CD4-positive, alpha-beta T cell (primary cell): ENCODE measurements at regions not wholly inside any gene's neighbourhood (a gene's known extent, or its start where the extent isn't known, plus 50 kb on each side); places are given as distances from the start of the nearest gene placed in this dataset.
A peak's percentile ranks its signal among the peaks of the same experiment; 100 is the strongest.

ENCODE experiments used
- ATAC-seq: fragments of 200-7000 bp; cut with Tn5 transposase; one replicate; pipeline ENCODE4 v1.10.0; 2022; ENCODE audit warnings: mild to moderate bottlenecking; ENCODE audit not compliant: poor library complexity
- CTCF ChIA-PET: fragments of 350-600 bp; sonication (Branson Sonifier 250); formaldehyde crosslinking; loops from one replicate; lab custom pipeline; 2021; ENCODE audit warnings: antibody characterized with exemption, inconsistent platforms; lab: Charles Lee
- POLR2A ChIA-PET: fragments of 350-600 bp; sonication (Branson Sonifier 250); formaldehyde crosslinking; loops from one replicate; lab custom pipeline; 2021; ENCODE audit warnings: antibody characterized with exemption, inconsistent platforms; lab: Charles Lee
- DNase-seq, 14 experiments: peaks; one replicate each; pipeline ENCODE4 v3.0.0-alpha.2; 2013 to 2020; ENCODE audit warnings: mixed read lengths in 2 of 14
- H3K27ac ChIP-seq, 2 donors: one replicate each; pipeline versions ENCODE4 v1.5.1 to v1.7.0; 2013; ENCODE audit warnings: low read length in 2 of 2, low read depth in 1 of 2, mild to moderate bottlenecking in 1 of 2
- H3K27me3 ChIP-seq, 2 experiments: 1 replicate in 1 of 2; 2 replicates in 1 of 2; pipeline versions ENCODE4 v1.6.1 to v1.7.0; 2013; ENCODE audit warnings: low read length in 2 of 2, control low read depth in 1 of 2, mild to moderate bottlenecking in 1 of 2, moderate library complexity in 1 of 2; ENCODE audit not compliant: insufficient read depth in 2 of 2, control insufficient read depth in 1 of 2
- H3K36me3 ChIP-seq: one replicate; pipeline ENCODE4 v1.6.1; 2013; ENCODE audit warnings: low read length, control low read depth; ENCODE audit not compliant: insufficient read depth
- H3K4me1 ChIP-seq: one replicate; pipeline ENCODE4 v1.6.1; 2013; ENCODE audit warnings: low read length, control low read depth; ENCODE audit not compliant: insufficient read depth
- H3K4me3 ChIP-seq: one replicate; pipeline ENCODE4 v1.5.1; 2013; ENCODE audit warnings: mild to moderate bottlenecking, low read length, moderate library complexity
- H3K9me3 ChIP-seq, 2 experiments: 1 replicate in 1 of 2; 2 replicates in 1 of 2; pipeline versions ENCODE4 v1.6.1 to v1.7.0; 2013; ENCODE audit warnings: low read length in 2 of 2, mild to moderate bottlenecking in 2 of 2, control low read depth in 1 of 2, moderate library complexity in 1 of 2; ENCODE audit not compliant: control insufficient read depth in 1 of 2, insufficient read depth in 1 of 2
- H3K27ac Mint-ChIP-seq: one replicate; pipeline ENCODE4 v1.8.0; 2020; ENCODE audit warnings: mixed read lengths
- H3K27me3 Mint-ChIP-seq: one replicate; pipeline ENCODE4 v1.8.0; 2021; ENCODE audit warnings: mixed read lengths
- H3K36me3 Mint-ChIP-seq: one replicate; pipeline ENCODE4 v1.8.0; 2021; ENCODE audit warnings: low read depth, mixed read lengths
- H3K4me1 Mint-ChIP-seq: one replicate; pipeline ENCODE4 v1.8.0; 2021; ENCODE audit warnings: low read depth, mixed read lengths
- H3K4me3 Mint-ChIP-seq: one replicate; pipeline ENCODE4 v1.8.0; 2020; ENCODE audit warnings: mild to moderate bottlenecking, mixed read lengths
- H3K9me3 Mint-ChIP-seq: one replicate; pipeline ENCODE4 v1.8.0; 2020; ENCODE audit warnings: mixed read lengths
- intact Hi-C, 2 experiments: fragments of 100-400 bp; cut with DNase I in 1 of 2; cut with micrococcal nuclease in 1 of 2; formaldehyde crosslinking; loops; one replicate each; pipeline versions ENCODE4 v1.15.1 to v1.9.0; 2023 to 2025; cut with DNase I, micrococcal nuclease
- TF ChIP-seq, protein P1 (sequence below): fragments of 200-600 bp; IDR thresholded peaks from one replicate; pipeline ENCODE4 v1.8.0; 2022; ENCODE audit warnings: antibody characterized with exemption, mild to moderate bottlenecking

DNA sequence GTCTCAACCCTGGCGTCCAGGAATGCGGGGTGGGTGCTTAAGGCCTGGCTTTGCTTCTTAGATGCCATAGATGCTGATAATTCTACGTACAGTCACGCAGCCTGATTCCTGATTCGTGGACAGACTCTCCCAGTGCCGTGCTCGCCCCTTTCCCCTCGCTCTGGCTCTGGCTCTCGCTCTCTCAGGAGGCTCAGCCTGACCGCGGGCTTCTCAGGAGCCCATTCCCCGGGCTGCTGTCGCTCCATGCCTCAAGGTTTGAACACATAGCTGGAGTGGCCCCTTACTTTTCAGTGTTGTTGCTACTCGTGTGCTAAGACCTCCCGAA, 59.2 kb upstream of the ZC4H2 start:
- TF ChIP-seq, protein P1, sequence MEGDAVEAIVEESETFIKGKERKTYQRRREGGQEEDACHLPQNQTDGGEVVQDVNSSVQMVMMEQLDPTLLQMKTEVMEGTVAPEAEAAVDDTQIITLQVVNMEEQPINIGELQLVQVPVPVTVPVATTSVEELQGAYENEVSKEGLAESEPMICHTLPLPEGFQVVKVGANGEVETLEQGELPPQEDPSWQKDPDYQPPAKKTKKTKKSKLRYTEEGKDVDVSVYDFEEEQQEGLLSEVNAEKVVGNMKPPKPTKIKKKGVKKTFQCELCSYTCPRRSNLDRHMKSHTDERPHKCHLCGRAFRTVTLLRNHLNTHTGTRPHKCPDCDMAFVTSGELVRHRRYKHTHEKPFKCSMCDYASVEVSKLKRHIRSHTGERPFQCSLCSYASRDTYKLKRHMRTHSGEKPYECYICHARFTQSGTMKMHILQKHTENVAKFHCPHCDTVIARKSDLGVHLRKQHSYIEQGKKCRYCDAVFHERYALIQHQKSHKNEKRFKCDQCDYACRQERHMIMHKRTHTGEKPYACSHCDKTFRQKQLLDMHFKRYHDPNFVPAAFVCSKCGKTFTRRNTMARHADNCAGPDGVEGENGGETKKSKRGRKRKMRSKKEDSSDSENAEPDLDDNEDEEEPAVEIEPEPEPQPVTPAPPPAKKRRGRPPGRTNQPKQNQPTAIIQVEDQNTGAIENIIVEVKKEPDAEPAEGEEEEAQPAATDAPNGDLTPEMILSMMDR = no peak
- intact Hi-C loops = loop anchor here in 1 of 2 experiments (2.0 kb wide), 1 partner anchor 61 kb away; no protein-coding TSS in a partner anchor
- Histone ChIP-seq H3K4me1 (peaks cover 10% of the 10 kb centered on the region), H3K27ac (peak overlapping the region; percentile 52 to 59), H3K27me3 (no peaks in the 10 kb centered on the region), H3K36me3 (no peaks in the 10 kb centered on the region), H3K9me3 (no peaks in the 10 kb centered on the region), H3K4me3 (peak overlapping the region; percentile 71)
- ATAC-seq = peak; percentile 21
- Mint-ChIP-seq H3K9me3 (no peaks in the 10 kb centered on the region), H3K4me3 (peak overlapping the region; percentile 98), H3K36me3 (peaks cover 24% of the 10 kb centered on the region), H3K4me1 (peaks cover 42% of the 10 kb centered on the region), H3K27ac (peak overlapping the region; percentile 98), H3K27me3 (no peaks in the 10 kb centered on the region)
- peak in 1 of 14 experiments; percentile 2 for DNase-seq
- ChIA-PET CTCF (interaction anchor here (0.8 to 2.1 kb wide), 3 partner anchors 9 to 59 kb away, joined by 3 to 12 read pairs (median 3); partner anchors contain the start of gene ZC4H2), POLR2A (interaction anchor here (0.7 to 1.9 kb wide), 4 partner anchors 11 to 829 kb away, joined by 3 to 21 read pairs (median 4); partner anchors contain the start of genes LAS1L and ZC4H2)

- peaks cover 42% of the 10 kb centered on the region for H3K4me1 Mint-ChIP-seq
- peak within 1 kb of the TSS; percentile 98 for H3K4me3 Mint-ChIP-seq
- no peaks in the 10 kb centered on the region for H3K27me3 Mint-ChIP-seq
- ChIA-PET POLR2A (interaction anchor here (0.8 to 1.9 kb wide), 6 partner anchors 10 to 829 kb away, joined by 3 to 21 read pairs (median 4); partner anchors contain the start of genes AMER1, LAS1L and ZC4H2), CTCF (interaction anchor here (0.8 to 2.1 kb wide), 4 partner anchors 10 to 140 kb away, joined by 3 to 12 read pairs (median 3); partner anchors contain the start of gene ZC4H2)
- peak within 1 kb of the TSS; percentile 52 to 59 for H3K27ac ChIP-seq
- DNase-seq (peak; percentile 61 to 92 (median 78)), ATAC-seq (peak; percentile 87)
- H3K4me3 ChIP-seq = peak within 1 kb of the TSS; percentile 71
- TF ChIP-seq, protein P1 = peak; percentile 65
- H3K36me3 ChIP-seq = no peaks in the 10 kb centered on the region
- intact Hi-C loops = loop anchor here (1.0 to 5.0 kb wide), 4 partner anchors 59 to 828 kb away; partner anchors contain the start of genes AMER1 (in 1 of the 2), LAS1L (in 1 of the 2) and ZC4H2 (in 1 of the 2)
- no peaks in the 10 kb centered on the region for H3K9me3 Mint-ChIP-seq
- H3K4me1 ChIP-seq = peaks cover 10% of the 10 kb centered on the region
- peak within 1 kb of the TSS; percentile 98 for H3K27ac Mint-ChIP-seq
- H3K27me3 ChIP-seq = no peaks in the 10 kb centered on the region
- no peaks in the 10 kb centered on the region for H3K9me3 ChIP-seq
- peaks cover 24% of the 10 kb centered on the region for H3K36me3 Mint-ChIP-seq
Observed at GRCh38 chrX:65034668-65035445, 58.6 kb upstream of the ZC4H2 start, which contains the start of gene ZC3H12B. Gene ZC3H12B, plus strand, starts transcription at chrX:65034826.

DNA sequence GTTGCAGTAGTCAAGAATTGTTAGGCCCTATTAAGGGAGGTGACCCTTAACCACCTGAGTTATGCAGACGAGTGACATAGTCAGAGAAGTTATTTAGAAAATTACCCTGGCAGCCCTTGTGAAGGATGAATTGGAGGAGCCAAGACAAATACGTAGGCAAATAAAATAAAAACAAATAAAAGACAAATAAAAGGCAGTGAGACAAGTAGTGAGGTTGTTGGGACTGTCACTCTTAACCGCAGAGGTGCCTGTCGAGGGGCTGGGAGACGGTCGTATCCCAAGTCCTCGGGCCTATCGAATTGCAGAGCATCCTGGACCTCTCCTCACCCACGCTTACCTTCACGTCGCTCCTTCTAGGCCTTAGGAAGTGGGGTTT, 58.0 kb upstream of the ZC4H2 start:
- CTCF ChIA-PET = interaction anchor here (1.4 to 2.1 kb wide), 3 partner anchors 16 to 139 kb away, joined by 3 to 12 read pairs (median 3); partner anchors contain the start of gene ZC4H2
- H3K4me3 Mint-ChIP-seq = peak overlapping the region; percentile 98
- peaks cover 24% of the 10 kb centered on the region for H3K36me3 Mint-ChIP-seq
- H3K9me3 Mint-ChIP-seq = no peaks in the 10 kb centered on the region
- peak overlapping the region; percentile 71 for H3K4me3 ChIP-seq
- H3K27me3 ChIP-seq = no peaks in the 10 kb centered on the region
- no peaks in the 10 kb centered on the region for H3K9me3 ChIP-seq
- H3K27me3 Mint-ChIP-seq = no peaks in the 10 kb centered on the region
- H3K27ac ChIP-seq = peak overlapping the region; percentile 48 to 59
- TF ChIP-seq, protein P1 = no peak
- POLR2A ChIA-PET = interaction anchor here (0.8 to 1.9 kb wide), 6 partner anchors 10 to 828 kb away, joined by 3 to 21 read pairs (median 4); partner anchors contain the start of genes AMER1, LAS1L and ZC4H2
- peaks cover 42% of the 10 kb centered on the region for H3K4me1 Mint-ChIP-seq
- no peak for DNase-seq
- H3K36me3 ChIP-seq = no peaks in the 10 kb centered on the region
- intact Hi-C loops = loop anchor here (1.0 to 5.0 kb wide), 4 partner anchors 58 to 827 kb away; partner anchors contain the start of genes AMER1 (in 1 of the 2), LAS1L (in 1 of the 2) and ZC4H2 (in 1 of the 2)
- H3K27ac Mint-ChIP-seq = peak overlapping the region; percentile 98
- ATAC-seq = no peak
- H3K4me1 ChIP-seq = peaks cover 10% of the 10 kb centered on the region
